OCI-LY3 (cell line): ENCODE measurements at regions not wholly inside any gene's neighbourhood (a gene's known extent, or its start where the extent isn't known, plus 50 kb on each side); places are given as distances from the start of the nearest gene placed in this dataset.

Experiments used
- H2AFZ ChIP-seq: fragments of 200-600, 300-600 bp; shearing (Covaris generic); 2 replicates; pipeline ENCODE4 v1.6.0; 2014; ENCODE audit warnings: antibody characterized with exemption, low read depth, low read length
- H3K27ac ChIP-seq: fragments of 200-600, 300-600 bp; sonication (generic); 2 replicates; pipeline ENCODE4 v1.5.1; 2014; ENCODE audit warnings: mild to moderate bottlenecking, low read length, moderate library complexity, mixed read lengths
- H3K27me3 ChIP-seq: fragments of 200-600, 300-600 bp; sonication (generic); 2 replicates; pipeline ENCODE4 v1.6.1; 2014; ENCODE audit warnings: low read depth, low read length, mixed read lengths
- H3K36me3 ChIP-seq: fragments of 200-600, 300-600 bp; sonication (generic); replicated peaks from 2 replicates; pipeline ENCODE3; 2014; ENCODE audit warnings: low read depth, low read length, mixed read lengths
- H3K4me1 ChIP-seq: fragments of 300-600, 200-600 bp; sonication (generic); 2 replicates; pipeline ENCODE4 v1.6.1; 2014; ENCODE audit warnings: low read length, mixed read lengths
- H3K4me2 ChIP-seq: fragments of 200-600, 300-600 bp; sonication (generic); 2 replicates; pipeline ENCODE4 v1.6.1; 2014; ENCODE audit warnings: low read length, mixed read lengths
- H3K4me3 ChIP-seq: fragments of 300-600, 200-600 bp; sonication (generic); 2 replicates; pipeline ENCODE4 v1.5.1; 2014; ENCODE audit warnings: antibody characterized with exemption, mild to moderate bottlenecking, low read length, moderate library complexity
- H3K79me2 ChIP-seq: fragments of 300-600, 200-600 bp; shearing (Covaris generic); 2 replicates; pipeline ENCODE4 v1.6.1; 2014; ENCODE audit warnings: mild to moderate bottlenecking, low read length, mixed read lengths
- H3K9ac ChIP-seq: fragments of 300-600, 200-600 bp; shearing (Covaris generic); 2 replicates; pipeline ENCODE4 v1.6.0; 2014; ENCODE audit warnings: mild to moderate bottlenecking, low read length, moderate library complexity
- H3K9me3 ChIP-seq: fragments of 200-600, 300-600 bp; shearing (Covaris generic); 2 replicates; pipeline ENCODE4 v1.6.1; 2014; ENCODE audit warnings: low read length, mixed read lengths; ENCODE audit not compliant: insufficient read depth
- H4K20me1 ChIP-seq: fragments of 200-600, 300-600 bp; sonication (generic); 2 replicates; pipeline ENCODE4 v1.6.1; 2016; ENCODE audit warnings: low read length, mixed read lengths; ENCODE audit not compliant: insufficient read depth
- EZH2phosphoT487 ChIP-seq: fragments of 200-600 bp; shearing (Covaris generic); IDR thresholded peaks from 2 replicates; pipeline ENCODE4 v1.6.1; 2018; ENCODE audit warnings: antibody characterized with exemption, mixed run types, low read depth
- TF ChIP-seq, protein P1 (sequence below): fragments of 200-600, 300-600 bp; sonication (generic); IDR thresholded peaks from 2 replicates; pipeline ENCODE4 v1.5.1; 2014; ENCODE audit warnings: antibody characterized with exemption, low read length, low read depth

DNA sequence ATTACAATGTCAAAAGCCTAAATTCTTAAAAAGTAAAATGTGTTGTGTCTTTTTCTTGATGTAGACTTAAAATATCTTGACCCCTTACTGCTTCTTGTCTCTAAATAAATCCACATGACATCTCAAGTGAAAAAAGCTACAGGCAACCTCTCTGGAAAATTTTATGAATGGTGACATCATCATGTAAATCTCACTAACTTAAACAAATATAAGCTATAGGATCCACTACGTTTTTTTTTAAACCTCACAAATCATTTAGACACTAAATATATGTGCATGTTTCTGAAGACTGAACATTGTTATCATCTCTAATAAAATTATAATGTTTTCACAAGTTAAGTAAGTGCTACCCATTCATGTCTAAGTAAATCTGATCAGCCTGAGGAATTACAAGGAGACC lies 793.7 kb upstream of the PRR20A start:
- no peaks in the 10 kb centered on the region for H3K9me3 ChIP-seq
- no peak overlapping the region for H3K4me3 ChIP-seq
- no peaks in the 10 kb centered on the region for H4K20me1 ChIP-seq
- TF ChIP-seq EZH2phosphoT487, result no peak
- TF ChIP-seq, protein P1, sequence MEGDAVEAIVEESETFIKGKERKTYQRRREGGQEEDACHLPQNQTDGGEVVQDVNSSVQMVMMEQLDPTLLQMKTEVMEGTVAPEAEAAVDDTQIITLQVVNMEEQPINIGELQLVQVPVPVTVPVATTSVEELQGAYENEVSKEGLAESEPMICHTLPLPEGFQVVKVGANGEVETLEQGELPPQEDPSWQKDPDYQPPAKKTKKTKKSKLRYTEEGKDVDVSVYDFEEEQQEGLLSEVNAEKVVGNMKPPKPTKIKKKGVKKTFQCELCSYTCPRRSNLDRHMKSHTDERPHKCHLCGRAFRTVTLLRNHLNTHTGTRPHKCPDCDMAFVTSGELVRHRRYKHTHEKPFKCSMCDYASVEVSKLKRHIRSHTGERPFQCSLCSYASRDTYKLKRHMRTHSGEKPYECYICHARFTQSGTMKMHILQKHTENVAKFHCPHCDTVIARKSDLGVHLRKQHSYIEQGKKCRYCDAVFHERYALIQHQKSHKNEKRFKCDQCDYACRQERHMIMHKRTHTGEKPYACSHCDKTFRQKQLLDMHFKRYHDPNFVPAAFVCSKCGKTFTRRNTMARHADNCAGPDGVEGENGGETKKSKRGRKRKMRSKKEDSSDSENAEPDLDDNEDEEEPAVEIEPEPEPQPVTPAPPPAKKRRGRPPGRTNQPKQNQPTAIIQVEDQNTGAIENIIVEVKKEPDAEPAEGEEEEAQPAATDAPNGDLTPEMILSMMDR, result no peak
- H3K4me2 ChIP-seq, result no peak overlapping the region
- H3K4me1 ChIP-seq, result no peaks in the 10 kb centered on the region
- H3K79me2 ChIP-seq, result no peaks in the 10 kb centered on the region
- no peak overlapping the region for H3K9ac ChIP-seq
- H3K27ac ChIP-seq, result no peak overlapping the region
- H3K27me3 ChIP-seq, result no peaks in the 10 kb centered on the region
- H2AFZ ChIP-seq, result no peak overlapping the region
- H3K36me3 ChIP-seq, result no peaks in the 10 kb centered on the region

DNA sequence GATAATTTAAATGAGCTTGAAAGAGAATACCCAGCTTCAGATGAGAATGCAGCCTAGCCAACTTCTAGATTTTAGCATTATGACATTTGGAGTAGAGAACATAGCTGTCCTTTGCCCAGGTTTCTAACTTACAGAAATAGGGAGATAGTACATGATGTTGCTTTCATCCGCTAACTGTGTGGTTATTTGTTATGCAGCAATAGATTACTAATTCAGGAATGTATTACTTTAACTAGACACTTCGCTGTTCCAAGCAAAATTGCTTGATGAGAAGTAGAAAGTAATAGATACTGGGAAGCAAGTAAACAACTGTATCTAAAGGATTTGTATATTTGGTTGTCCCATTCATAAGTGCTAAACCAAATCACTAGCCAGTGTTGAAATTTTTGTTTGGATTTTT lies 790.9 kb upstream of the PRR20A start:
- Histone ChIP-seq H3K36me3 (no peaks in the 10 kb centered on the region), H3K27me3 (no peaks in the 10 kb centered on the region), H3K4me1 (no peaks in the 10 kb centered on the region), H3K27ac (no peak overlapping the region), H3K79me2 (no peaks in the 10 kb centered on the region), H3K4me3 (no peak overlapping the region), H4K20me1 (no peaks in the 10 kb centered on the region), H3K4me2 (no peak overlapping the region), H2AFZ (no peak overlapping the region), H3K9me3 (no peaks in the 10 kb centered on the region), H3K9ac (no peak overlapping the region)
- TF ChIP-seq, protein P1, result no peak
- TF ChIP-seq EZH2phosphoT487, result no peak

DNA sequence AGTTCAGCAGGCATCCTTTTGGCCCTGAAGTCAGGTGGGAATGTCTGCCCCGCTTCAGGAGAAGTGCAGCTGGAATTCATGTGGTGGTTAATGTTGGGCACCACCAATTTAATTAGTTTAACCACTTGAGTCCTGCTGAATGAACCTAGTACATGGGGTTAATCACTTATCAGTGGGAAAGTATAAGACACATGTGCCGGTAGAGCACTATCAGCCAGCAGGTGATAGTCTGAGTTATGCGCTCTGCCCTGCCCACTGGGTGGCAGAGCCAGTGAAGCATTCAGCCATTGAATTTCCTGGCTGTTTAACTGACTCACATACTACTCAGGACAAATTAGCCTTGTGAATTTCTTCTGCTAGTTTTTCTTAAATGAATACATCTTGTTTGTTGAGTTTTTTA lies 789.7 kb upstream of the PRR20A start:
- no peaks in the 10 kb centered on the region for H3K9me3 ChIP-seq
- H2AFZ ChIP-seq, result no peak overlapping the region

DNA sequence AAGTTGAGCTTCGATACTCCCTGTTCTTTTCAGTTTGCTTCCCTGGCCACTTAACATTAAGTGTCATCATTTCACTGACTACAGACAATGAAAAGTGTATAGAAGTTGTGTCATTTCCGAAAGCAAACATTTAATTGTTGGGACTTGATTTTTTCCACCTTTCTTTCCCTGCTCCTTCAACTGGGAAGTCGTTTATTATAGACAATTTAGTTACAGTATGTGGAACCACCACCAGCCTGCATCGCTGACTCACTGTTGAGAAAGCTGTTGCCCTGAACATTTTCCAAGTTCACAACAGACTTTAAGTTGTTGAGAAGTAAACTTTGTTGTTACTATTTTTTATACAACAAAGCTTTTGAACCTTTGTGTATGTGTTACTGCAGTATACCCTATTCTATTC lies 788.4 kb upstream of the PRR20A start:
- no peak overlapping the region for H3K4me3 ChIP-seq
- H4K20me1 ChIP-seq, result no peaks in the 10 kb centered on the region
- H3K27ac ChIP-seq, result no peak overlapping the region
- no peaks in the 10 kb centered on the region for H3K79me2 ChIP-seq
- no peaks in the 10 kb centered on the region for H3K27me3 ChIP-seq
- no peak overlapping the region for H3K9ac ChIP-seq
- no peaks in the 10 kb centered on the region for H3K36me3 ChIP-seq
- no peak overlapping the region for H3K4me2 ChIP-seq
- no peaks in the 10 kb centered on the region for H3K4me1 ChIP-seq
- TF ChIP-seq, protein P1, result no peak
- TF ChIP-seq EZH2phosphoT487, result no peak
- H2AFZ ChIP-seq, result no peak overlapping the region
- no peaks in the 10 kb centered on the region for H3K9me3 ChIP-seq

More for the DNA sequence above, 789.7 kb upstream of the PRR20A start:
- Histone ChIP-seq H3K27me3 (no peaks in the 10 kb centered on the region), H4K20me1 (no peaks in the 10 kb centered on the region), H3K4me1 (no peaks in the 10 kb centered on the region), H3K27ac (no peak overlapping the region), H3K9ac (no peak overlapping the region), H3K4me3 (no peak overlapping the region), H3K4me2 (no peak overlapping the region), H3K36me3 (no peaks in the 10 kb centered on the region), H3K79me2 (no peaks in the 10 kb centered on the region)
- no peak for TF ChIP-seq EZH2phosphoT487

DNA sequence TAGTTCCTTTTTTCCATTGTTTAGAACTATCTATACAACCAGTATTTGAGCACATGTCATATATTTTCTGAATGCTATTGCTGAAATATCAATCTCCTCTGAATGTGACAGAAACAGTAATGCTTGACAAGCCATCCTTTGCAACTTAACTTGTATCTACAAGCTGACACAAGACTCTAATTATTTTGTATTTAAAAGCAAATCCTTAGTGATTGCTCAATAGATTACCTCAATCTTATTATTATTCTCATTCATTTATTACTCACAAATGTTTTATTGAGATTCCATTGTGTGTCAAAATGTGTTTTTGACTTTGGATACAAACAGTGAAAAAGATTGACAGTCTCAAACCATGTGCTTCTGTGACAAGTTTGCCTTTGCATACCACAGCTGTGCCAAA lies 787.8 kb upstream of the PRR20A start:
- Histone ChIP-seq H3K4me1 (no peaks in the 10 kb centered on the region), H3K4me3 (no peak overlapping the region), H3K4me2 (no peak overlapping the region), H3K36me3 (no peaks in the 10 kb centered on the region), H3K79me2 (no peaks in the 10 kb centered on the region), H4K20me1 (no peaks in the 10 kb centered on the region), H3K9ac (no peak overlapping the region), H3K9me3 (no peaks in the 10 kb centered on the region), H3K27ac (no peak overlapping the region), H2AFZ (no peak overlapping the region), H3K27me3 (no peaks in the 10 kb centered on the region)
- TF ChIP-seq EZH2phosphoT487, result no peak
- TF ChIP-seq, protein P1, result no peak
